GM19043 (cell line): ENCODE measurements at regions not wholly inside any gene's neighbourhood (a gene's known extent, or its start where the extent isn't known, plus 50 kb on each side); places are given as distances from the start of the nearest gene placed in this dataset.

Source experiments
- ATAC-seq: cut with Tn5 transposase; IDR thresholded peaks from one replicate; pipeline ENCODE4 v1.9.1; 2021; ENCODE audit warnings: low read depth; ENCODE audit not compliant: unreplicated experiment

- ATAC-seq, result no peak
These were observed 145.8 kb upstream of the TMEM72 start for GRCh38 chr10:44765299-44765698.

- no peak for ATAC-seq
These were observed 144.5 kb upstream of the TMEM72 start for GRCh38 chr10:44766631-44767030.

GRCh38 chr10:44769450-44769849, 141.7 kb upstream of the TMEM72 start:
- ATAC-seq, result no peak

- ATAC-seq, result no peak
These were observed 139.7 kb upstream of the TMEM72 start for GRCh38 chr10:44771233-44771995.

- no peak for ATAC-seq
These were observed 137.6 kb upstream of the TMEM72 start for GRCh38 chr10:44773565-44773964.

GRCh38 chr10:44774676-44775401, 136.3 kb upstream of the TMEM72 start:
- ATAC-seq, result no peak

GRCh38 chr10:44775402-44775741, 135.8 kb upstream of the TMEM72 start:
- ATAC-seq, result no peak

GRCh38 chr10:44776181-44776580, 135.0 kb upstream of the TMEM72 start:
- ATAC-seq, result no peak

GRCh38 chr10:44779511-44779910, 131.6 kb upstream of the TMEM72 start:
- ATAC-seq, result no peak

GRCh38 chr10:44780426-44780825, 130.7 kb upstream of the TMEM72 start:
- ATAC-seq, result no peak

GRCh38 chr10:44781131-44781530, 130.0 kb upstream of the TMEM72 start:
- no peak for ATAC-seq

GRCh38 chr10:44786286-44786850, 124.8 kb upstream of the TMEM72 start:
- no peak for ATAC-seq

GRCh38 chr10:44787480-44788075, 123.6 kb upstream of the TMEM72 start:
- ATAC-seq, result no peak

GRCh38 chr10:44788147-44789129, 122.7 kb upstream of the TMEM72 start:
- no peak for ATAC-seq

- no peak for ATAC-seq
These were observed 118.9 kb upstream of the TMEM72 start for GRCh38 chr10:44792119-44792775.

- ATAC-seq, result no peak
These were observed 111.2 kb upstream of the TMEM72 start for GRCh38 chr10:44799966-44800365.

- ATAC-seq, result no peak
These were observed 109.5 kb upstream of the TMEM72 start for GRCh38 chr10:44801383-44802327.

GRCh38 chr10:44803862-44804261, 107.3 kb upstream of the TMEM72 start:
- no peak for ATAC-seq

- ATAC-seq, result no peak
These were observed 106.5 kb upstream of the TMEM72 start for GRCh38 chr10:44804661-44805060.
